Heart left ventricle (tissue), 16 donors: ENCODE measurements at regions not wholly inside any gene's neighbourhood (a gene's known extent, or its start where the extent isn't known, plus 50 kb on each side); places are given as distances from the start of the nearest gene placed in this dataset.

Experiments
- ATAC-seq, 4 donors: fragments of 200-7000 bp; cut with Tn5 transposase; one replicate each; pipeline ENCODE4 v1.9.1; 2020 to 2022; ENCODE audit warnings: moderate library complexity in 4 of 4, mild to moderate bottlenecking in 3 of 4, moderate number of reproducible peaks in 1 of 4
- DNase-seq, 5 donors: peaks; one replicate each; pipeline ENCODE4 v3.0.0-alpha.2; 2020
- H3K27ac ChIP-seq, 12 donors: fragments of 200-600 bp; sonication (generic) in 4 of 12; one replicate each; pipeline versions ENCODE4 v1.5.0 to v1.8.0; 2016 to 2022; ENCODE audit warnings: mild to moderate bottlenecking in 2 of 12
- H3K27me3 ChIP-seq, 9 donors: fragments of 200-600 bp; sonication (generic) in 2 of 9; one replicate each; pipeline versions ENCODE4 v1.5.1 to v1.8.0; 2016 to 2022; ENCODE audit warnings: mild to moderate bottlenecking in 3 of 9
- H3K36me3 ChIP-seq, 9 donors: fragments of 200-600 bp; sonication (generic) in 2 of 9; one replicate each; pipeline versions ENCODE4 v1.5.0 to v1.8.0; 2018 to 2022; ENCODE audit warnings: mild to moderate bottlenecking in 2 of 9
- H3K4me1 ChIP-seq, 12 donors: fragments of 200-600 bp; sonication (generic) in 4 of 12; one replicate each; pipeline versions ENCODE4 v1.5.0 to v1.8.0; 2016 to 2022; ENCODE audit warnings: mild to moderate bottlenecking in 3 of 12
- H3K4me3 ChIP-seq, 12 donors: fragments of 200-600 bp; sonication (generic) in 4 of 12; one replicate each; pipeline versions ENCODE4 v1.5.0 to v1.8.0; 2017 to 2022; ENCODE audit warnings: mild to moderate bottlenecking in 9 of 12, moderate library complexity in 4 of 12
- H3K9me3 ChIP-seq, 12 donors: fragments of 200-600 bp; sonication (generic) in 4 of 12; one replicate each; pipeline versions ENCODE4 v1.5.0 to v1.8.0; 2016 to 2022; ENCODE audit warnings: mild to moderate bottlenecking in 1 of 12
- POLR2A ChIP-seq, 2 donors: fragments of 450-650 bp; IDR thresholded peaks; one replicate each; pipeline ENCODE4 v1.6.1; 2017; ENCODE audit warnings: antibody characterized with exemption in 2 of 2, mild to moderate bottlenecking in 2 of 2, moderate library complexity in 2 of 2
- WGBS, 4 donors: extraction: QIAGEN DNeasy Blood & Tissue Kit in 2 of 4; methylation state at CpG; one replicate each; pipeline versions ENCODE4 v1.1.5 to v1.1.7; 2013 to 2018; 5-methylcytosine and 5-hydroxymethylcytosine counted together
- intact Hi-C, 10 donors: fragments of 100-400 bp; cut with DNase I; formaldehyde crosslinking; loops; one replicate each; pipeline versions ENCODE4 v1.11.1 to v1.14.2; 2022
- TF ChIP-seq, protein P1 (sequence below), 12 donors: fragments of 200-600 bp; sonication (generic) in 4 of 12; IDR thresholded peaks; one replicate each; pipeline versions ENCODE4 v1.5.0 to v1.8.0; 2018 to 2022; ENCODE audit warnings: antibody characterized with exemption in 12 of 12, mild to moderate bottlenecking in 5 of 12
- donor health status: ischemic (EF 13 %, LVEDD 7.1; RV severe dilation, severe dysfunction).
- donor health status: healthy with polysubstance abuse.
- donor health status: DM: no; HTN: yes; CAD: no.
- donor health status: DM: no; HTN: no; CAD: no.
- donor health status: ischemic (EF 25% LVEDD 6.9; RV normal size, moderate dysfunction).
- donor health status: ischemic (EF 25% LVEDD 5.7; RV mildly dilated, moderate dysfunction).
- donor health status: healthy.
- donor health status: DM: yes; HTN: yes; CAD: no.
- donor health status: ischemic (EF 35%, LVEDD 5.7; RV mildly dilated, moderate dysfunction).
- donor health status: nonischemic (EF 11% LVEDD 7.7; RV severe dilation, severe dysfunction).
- donor health status: DM: yes; HTN: yes; CAD: no.
- donor health status: PGD.
- donor health status: ischemic (EF 29% LVEDD 5.4; RV normal size, mild dysfunction).
- donor health status: nonischemic (EF 23%, LVEDD 6.1; RV moderate dilation, normal function).

GRCh38 chr1:220375715-220376114 is 103.5 kb upstream of the RAB3GAP2 start:
- Histone ChIP-seq H3K9me3 (no peaks in the 10 kb centered on the region), H3K27me3 (no peaks in the 10 kb centered on the region), H3K36me3 (no peaks in the 10 kb centered on the region), H3K4me1 (peaks cover 0 to 4% (median 0%) of the 10 kb centered on the region in 12 donors), H3K27ac (no peak overlapping the region), H3K4me3 (no peak overlapping the region)
- DNase-seq (no peak), ATAC-seq (no peak)
- intact Hi-C loops: no loop called here
- no peak for TF ChIP-seq POLR2A (IDR thresholded peaks at IDR 0.05)
- TF ChIP-seq, protein P1, sequence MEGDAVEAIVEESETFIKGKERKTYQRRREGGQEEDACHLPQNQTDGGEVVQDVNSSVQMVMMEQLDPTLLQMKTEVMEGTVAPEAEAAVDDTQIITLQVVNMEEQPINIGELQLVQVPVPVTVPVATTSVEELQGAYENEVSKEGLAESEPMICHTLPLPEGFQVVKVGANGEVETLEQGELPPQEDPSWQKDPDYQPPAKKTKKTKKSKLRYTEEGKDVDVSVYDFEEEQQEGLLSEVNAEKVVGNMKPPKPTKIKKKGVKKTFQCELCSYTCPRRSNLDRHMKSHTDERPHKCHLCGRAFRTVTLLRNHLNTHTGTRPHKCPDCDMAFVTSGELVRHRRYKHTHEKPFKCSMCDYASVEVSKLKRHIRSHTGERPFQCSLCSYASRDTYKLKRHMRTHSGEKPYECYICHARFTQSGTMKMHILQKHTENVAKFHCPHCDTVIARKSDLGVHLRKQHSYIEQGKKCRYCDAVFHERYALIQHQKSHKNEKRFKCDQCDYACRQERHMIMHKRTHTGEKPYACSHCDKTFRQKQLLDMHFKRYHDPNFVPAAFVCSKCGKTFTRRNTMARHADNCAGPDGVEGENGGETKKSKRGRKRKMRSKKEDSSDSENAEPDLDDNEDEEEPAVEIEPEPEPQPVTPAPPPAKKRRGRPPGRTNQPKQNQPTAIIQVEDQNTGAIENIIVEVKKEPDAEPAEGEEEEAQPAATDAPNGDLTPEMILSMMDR (IDR thresholded peaks at IDR 0.05): no peak
- WGBS, 4 donors: 74 to 86% (median 80%) methylated on average over 3 of the region's 3 CpGs

GRCh38 chr1:220374449-220374848 is 102.2 kb upstream of the RAB3GAP2 start:
- H3K4me1 ChIP-seq: peaks cover 0 to 17% (median 11%) of the 10 kb centered on the region in 12 donors
- TF ChIP-seq POLR2A (IDR thresholded peaks at IDR 0.05): no peak
- TF ChIP-seq, protein P1 (IDR thresholded peaks at IDR 0.05): no peak
- intact Hi-C loops: no loop called here
- no peak for DNase-seq
- WGBS, 4 donors: 89 to 95% (median 92%) methylated on average over 2 of the region's 2 CpGs
- no peaks in the 10 kb centered on the region for H3K36me3 ChIP-seq
- no peaks in the 10 kb centered on the region for H3K27me3 ChIP-seq
- ATAC-seq: no peak
- no peak overlapping the region for H3K27ac ChIP-seq
- H3K9me3 ChIP-seq: no peaks in the 10 kb centered on the region
- H3K4me3 ChIP-seq: no peak overlapping the region

DNA sequence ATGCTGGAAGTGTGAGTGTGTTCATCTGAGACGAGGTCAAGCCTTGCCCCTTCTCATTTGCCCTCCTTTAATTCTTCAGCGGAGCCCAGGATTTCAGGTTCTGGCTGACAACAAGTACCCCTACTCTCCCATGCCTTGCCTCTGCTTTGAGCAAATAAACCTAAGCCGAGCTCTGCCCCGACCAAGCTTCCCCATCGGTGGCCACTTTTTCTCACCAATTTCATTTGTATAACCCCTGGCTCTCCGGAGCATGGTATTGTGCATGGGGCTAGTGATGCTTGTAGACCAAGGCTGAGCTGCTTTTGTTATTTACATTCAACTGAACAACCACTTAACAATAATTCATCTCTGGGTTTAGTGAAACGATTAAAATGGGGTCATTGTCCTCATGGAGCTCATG is 100.2 kb upstream of the RAB3GAP2 start:
- Histone ChIP-seq H3K27ac (no peak overlapping the region), H3K27me3 (no peaks in the 10 kb centered on the region), H3K4me3 (no peak overlapping the region), H3K9me3 (peaks cover 0 to under 1% (median 0%) of the 10 kb centered on the region in 12 donors), H3K36me3 (no peaks in the 10 kb centered on the region), H3K4me1 (peaks cover 0 to 32% (median 17%) of the 10 kb centered on the region in 12 donors)
- ATAC-seq (no peak), DNase-seq (no peak)
- TF ChIP-seq, protein P1 (IDR thresholded peaks at IDR 0.05): no peak
- TF ChIP-seq POLR2A (IDR thresholded peaks at IDR 0.05): no peak
- intact Hi-C loops: no loop called here
- WGBS, 4 donors: 85 to 94% (median 88%) methylated on average over 7 of the region's 7 CpGs

DNA sequence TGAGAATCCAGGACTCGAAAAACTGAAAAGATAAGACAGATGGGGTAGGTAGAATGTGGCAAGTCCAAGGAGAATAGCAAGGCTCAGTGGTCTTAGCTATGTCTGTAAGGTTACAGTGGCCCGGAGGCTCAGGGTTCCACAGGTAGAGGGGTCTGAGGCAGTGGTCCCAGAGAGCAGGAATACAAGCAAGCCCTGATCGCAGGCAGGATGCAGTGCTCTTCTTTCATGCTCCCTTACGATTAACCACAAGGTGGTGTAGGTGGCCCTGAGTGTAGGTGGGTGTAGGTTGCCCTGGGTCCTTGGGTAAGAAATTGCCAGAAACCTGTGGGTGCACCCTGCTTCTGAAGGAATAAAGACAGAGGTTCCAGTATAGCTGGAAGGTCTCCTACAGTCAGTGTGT is 99.1 kb upstream of the RAB3GAP2 start:
- ATAC-seq (no peak), DNase-seq (no peak)
- intact Hi-C loops: no loop called here
- H3K27me3 ChIP-seq: no peaks in the 10 kb centered on the region
- peak overlapping the region in 1 of 12 donors; percentile 77 for H3K27ac ChIP-seq
- 86 to 92% (median 91%) methylated on average over 4 of the region's 4 CpGs for WGBS, 4 donors
- peaks cover 0 to 8% (median 0%) of the 10 kb centered on the region in 12 donors for H3K9me3 ChIP-seq
- no peak overlapping the region for H3K4me3 ChIP-seq
- TF ChIP-seq, protein P1 (IDR thresholded peaks at IDR 0.05): no peak
- no peak for TF ChIP-seq POLR2A (IDR thresholded peaks at IDR 0.05)
- peaks cover 0 to 32% (median 17%) of the 10 kb centered on the region in 12 donors for H3K4me1 ChIP-seq
- no peaks in the 10 kb centered on the region for H3K36me3 ChIP-seq
